CD4-positive, alpha-beta T cell (primary cell): ENCODE measurements at regions not wholly inside any gene's neighbourhood (a gene's known extent, or its start where the extent isn't known, plus 50 kb on each side); places are given as distances from the start of the nearest gene placed in this dataset.

ENCODE experiments used
- ATAC-seq: fragments of 200-7000 bp; cut with Tn5 transposase; one replicate; pipeline ENCODE4 v1.10.0; 2022; ENCODE audit warnings: mild to moderate bottlenecking; ENCODE audit not compliant: poor library complexity
- CTCF ChIA-PET: fragments of 350-600 bp; sonication (Branson Sonifier 250); formaldehyde crosslinking; loops from one replicate; lab custom pipeline; 2021; ENCODE audit warnings: antibody characterized with exemption, inconsistent platforms; lab: Charles Lee
- POLR2A ChIA-PET: fragments of 350-600 bp; sonication (Branson Sonifier 250); formaldehyde crosslinking; loops from one replicate; lab custom pipeline; 2021; ENCODE audit warnings: antibody characterized with exemption, inconsistent platforms; lab: Charles Lee
- DNase-seq, 14 experiments: peaks; one replicate each; pipeline ENCODE4 v3.0.0-alpha.2; 2013 to 2020; ENCODE audit warnings: mixed read lengths in 2 of 14
- H3K27ac ChIP-seq, 2 donors: one replicate each; pipeline versions ENCODE4 v1.5.1 to v1.7.0; 2013; ENCODE audit warnings: low read length in 2 of 2, low read depth in 1 of 2, mild to moderate bottlenecking in 1 of 2
- H3K27me3 ChIP-seq, 2 experiments: 1 replicate in 1 of 2; 2 replicates in 1 of 2; pipeline versions ENCODE4 v1.6.1 to v1.7.0; 2013; ENCODE audit warnings: low read length in 2 of 2, control low read depth in 1 of 2, mild to moderate bottlenecking in 1 of 2, moderate library complexity in 1 of 2; ENCODE audit not compliant: insufficient read depth in 2 of 2, control insufficient read depth in 1 of 2
- H3K36me3 ChIP-seq: one replicate; pipeline ENCODE4 v1.6.1; 2013; ENCODE audit warnings: low read length, control low read depth; ENCODE audit not compliant: insufficient read depth
- H3K4me1 ChIP-seq: one replicate; pipeline ENCODE4 v1.6.1; 2013; ENCODE audit warnings: low read length, control low read depth; ENCODE audit not compliant: insufficient read depth
- H3K4me3 ChIP-seq: one replicate; pipeline ENCODE4 v1.5.1; 2013; ENCODE audit warnings: mild to moderate bottlenecking, low read length, moderate library complexity
- H3K9me3 ChIP-seq, 2 experiments: 1 replicate in 1 of 2; 2 replicates in 1 of 2; pipeline versions ENCODE4 v1.6.1 to v1.7.0; 2013; ENCODE audit warnings: low read length in 2 of 2, mild to moderate bottlenecking in 2 of 2, control low read depth in 1 of 2, moderate library complexity in 1 of 2; ENCODE audit not compliant: control insufficient read depth in 1 of 2, insufficient read depth in 1 of 2
- H3K27ac Mint-ChIP-seq: one replicate; pipeline ENCODE4 v1.8.0; 2020; ENCODE audit warnings: mixed read lengths
- H3K27me3 Mint-ChIP-seq: one replicate; pipeline ENCODE4 v1.8.0; 2021; ENCODE audit warnings: mixed read lengths
- H3K36me3 Mint-ChIP-seq: one replicate; pipeline ENCODE4 v1.8.0; 2021; ENCODE audit warnings: low read depth, mixed read lengths
- H3K4me1 Mint-ChIP-seq: one replicate; pipeline ENCODE4 v1.8.0; 2021; ENCODE audit warnings: low read depth, mixed read lengths
- H3K4me3 Mint-ChIP-seq: one replicate; pipeline ENCODE4 v1.8.0; 2020; ENCODE audit warnings: mild to moderate bottlenecking, mixed read lengths
- H3K9me3 Mint-ChIP-seq: one replicate; pipeline ENCODE4 v1.8.0; 2020; ENCODE audit warnings: mixed read lengths
- intact Hi-C, 2 experiments: fragments of 100-400 bp; cut with DNase I in 1 of 2; cut with micrococcal nuclease in 1 of 2; formaldehyde crosslinking; loops; one replicate each; pipeline versions ENCODE4 v1.15.1 to v1.9.0; 2023 to 2025; cut with DNase I, micrococcal nuclease
- TF ChIP-seq, protein P1 (sequence below): fragments of 200-600 bp; IDR thresholded peaks from one replicate; pipeline ENCODE4 v1.8.0; 2022; ENCODE audit warnings: antibody characterized with exemption, mild to moderate bottlenecking

DNA sequence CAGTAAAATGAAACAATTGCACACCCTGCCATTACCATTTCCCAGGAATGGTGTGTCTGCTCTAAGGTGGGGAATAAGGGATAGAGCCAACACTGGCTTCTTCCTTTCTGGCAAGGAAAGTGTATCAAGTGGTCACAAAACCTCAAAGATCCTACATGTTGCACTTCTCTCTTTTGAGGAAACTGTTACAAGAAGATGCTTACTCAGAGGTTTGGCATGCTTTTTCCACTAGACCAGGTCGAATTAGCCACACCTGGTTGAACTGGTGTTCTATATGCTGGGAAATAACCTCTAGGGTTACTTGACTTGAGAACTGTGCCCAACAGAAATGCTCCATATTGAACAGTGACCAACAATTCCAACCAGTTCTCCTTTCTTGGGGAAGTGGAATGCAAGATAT is 102.9 kb downstream of the LRRN1 start:
- Mint-ChIP-seq H3K4me3 (no peak overlapping the region), H3K36me3 (no peaks in the 10 kb centered on the region), H3K9me3 (peaks cover 6% of the 10 kb centered on the region), H3K27ac (no peak overlapping the region), H3K27me3 (no peaks in the 10 kb centered on the region), H3K4me1 (no peaks in the 10 kb centered on the region)
- Histone ChIP-seq H3K9me3 (peaks cover 0 to 3% of the 10 kb centered on the region in 2 experiments), H3K4me3 (no peak overlapping the region), H3K27me3 (no peaks in the 10 kb centered on the region), H3K36me3 (no peaks in the 10 kb centered on the region), H3K4me1 (no peaks in the 10 kb centered on the region), H3K27ac (no peak overlapping the region)
- POLR2A ChIA-PET, result no interaction called here
- no peak for DNase-seq
- CTCF ChIA-PET, result no interaction called here
- intact Hi-C loops, result no loop called here
- TF ChIP-seq, protein P1, sequence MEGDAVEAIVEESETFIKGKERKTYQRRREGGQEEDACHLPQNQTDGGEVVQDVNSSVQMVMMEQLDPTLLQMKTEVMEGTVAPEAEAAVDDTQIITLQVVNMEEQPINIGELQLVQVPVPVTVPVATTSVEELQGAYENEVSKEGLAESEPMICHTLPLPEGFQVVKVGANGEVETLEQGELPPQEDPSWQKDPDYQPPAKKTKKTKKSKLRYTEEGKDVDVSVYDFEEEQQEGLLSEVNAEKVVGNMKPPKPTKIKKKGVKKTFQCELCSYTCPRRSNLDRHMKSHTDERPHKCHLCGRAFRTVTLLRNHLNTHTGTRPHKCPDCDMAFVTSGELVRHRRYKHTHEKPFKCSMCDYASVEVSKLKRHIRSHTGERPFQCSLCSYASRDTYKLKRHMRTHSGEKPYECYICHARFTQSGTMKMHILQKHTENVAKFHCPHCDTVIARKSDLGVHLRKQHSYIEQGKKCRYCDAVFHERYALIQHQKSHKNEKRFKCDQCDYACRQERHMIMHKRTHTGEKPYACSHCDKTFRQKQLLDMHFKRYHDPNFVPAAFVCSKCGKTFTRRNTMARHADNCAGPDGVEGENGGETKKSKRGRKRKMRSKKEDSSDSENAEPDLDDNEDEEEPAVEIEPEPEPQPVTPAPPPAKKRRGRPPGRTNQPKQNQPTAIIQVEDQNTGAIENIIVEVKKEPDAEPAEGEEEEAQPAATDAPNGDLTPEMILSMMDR, result no peak
- no peak for ATAC-seq

- intact Hi-C loops, result no loop called here
- ChIA-PET CTCF (no interaction called here), POLR2A (no interaction called here)
- ATAC-seq (no peak), DNase-seq (no peak)
- Histone ChIP-seq H3K4me1 (no peaks in the 10 kb centered on the region), H3K4me3 (no peak overlapping the region), H3K36me3 (no peaks in the 10 kb centered on the region), H3K27ac (no peak overlapping the region), H3K27me3 (no peaks in the 10 kb centered on the region), H3K9me3 (no peaks in the 10 kb centered on the region)
- H3K4me3 Mint-ChIP-seq, result no peak overlapping the region
- no peaks in the 10 kb centered on the region for H3K36me3 Mint-ChIP-seq
- peaks cover 6% of the 10 kb centered on the region for H3K9me3 Mint-ChIP-seq
- no peaks in the 10 kb centered on the region for H3K4me1 Mint-ChIP-seq
- no peak overlapping the region for H3K27ac Mint-ChIP-seq
- H3K27me3 Mint-ChIP-seq, result no peaks in the 10 kb centered on the region
- TF ChIP-seq, protein P1, result no peak
These were observed 106.9 kb downstream of the LRRN1 start for GRCh38 chr3:3906171-3906570.

DNA sequence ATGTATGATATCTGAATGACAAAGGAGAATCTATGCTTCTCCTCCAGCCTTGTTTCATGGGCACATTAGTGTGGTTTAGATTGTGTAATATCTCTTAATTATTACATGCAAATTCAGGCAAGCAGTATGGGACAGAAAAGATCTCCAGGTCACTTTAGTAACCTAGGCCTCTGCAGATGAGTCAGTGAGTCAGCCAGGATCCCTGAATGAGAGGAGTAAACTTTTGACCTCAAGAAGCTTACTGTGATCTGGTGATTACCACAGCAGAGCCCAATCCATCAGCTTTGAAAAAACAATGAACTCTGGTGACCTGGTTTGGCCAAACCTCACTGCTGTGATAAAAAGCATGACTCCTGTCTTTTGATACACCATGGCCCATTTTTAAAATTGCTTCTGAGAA is 107.8 kb downstream of the LRRN1 start:
- Mint-ChIP-seq H3K4me1 (no peaks in the 10 kb centered on the region), H3K9me3 (peaks cover 3% of the 10 kb centered on the region), H3K27ac (no peak overlapping the region), H3K36me3 (no peaks in the 10 kb centered on the region), H3K27me3 (no peaks in the 10 kb centered on the region), H3K4me3 (no peak overlapping the region)
- Histone ChIP-seq H3K27me3 (no peaks in the 10 kb centered on the region), H3K4me1 (no peaks in the 10 kb centered on the region), H3K27ac (no peak overlapping the region), H3K36me3 (no peaks in the 10 kb centered on the region), H3K4me3 (no peak overlapping the region), H3K9me3 (no peaks in the 10 kb centered on the region)
- TF ChIP-seq, protein P1, result no peak
- CTCF ChIA-PET, result no interaction called here
- ATAC-seq (no peak), DNase-seq (no peak)
- POLR2A ChIA-PET, result no interaction called here
- intact Hi-C loops, result no loop called here
